ENCODE measurements at regions not wholly inside any gene's neighbourhood (a gene's known extent, or its start where the extent isn't known, plus 50 kb on each side); places are given as distances from the start of the nearest gene placed in this dataset.

- DNase-seq = no peak
Measured at GRCh38 chr3:102156426-102156825, 278.4 kb upstream of the ZPLD1 start.

- DNase-seq = no peak
Measured at GRCh38 chr3:102158080-102158740, 276.6 kb upstream of the ZPLD1 start.

DNA sequence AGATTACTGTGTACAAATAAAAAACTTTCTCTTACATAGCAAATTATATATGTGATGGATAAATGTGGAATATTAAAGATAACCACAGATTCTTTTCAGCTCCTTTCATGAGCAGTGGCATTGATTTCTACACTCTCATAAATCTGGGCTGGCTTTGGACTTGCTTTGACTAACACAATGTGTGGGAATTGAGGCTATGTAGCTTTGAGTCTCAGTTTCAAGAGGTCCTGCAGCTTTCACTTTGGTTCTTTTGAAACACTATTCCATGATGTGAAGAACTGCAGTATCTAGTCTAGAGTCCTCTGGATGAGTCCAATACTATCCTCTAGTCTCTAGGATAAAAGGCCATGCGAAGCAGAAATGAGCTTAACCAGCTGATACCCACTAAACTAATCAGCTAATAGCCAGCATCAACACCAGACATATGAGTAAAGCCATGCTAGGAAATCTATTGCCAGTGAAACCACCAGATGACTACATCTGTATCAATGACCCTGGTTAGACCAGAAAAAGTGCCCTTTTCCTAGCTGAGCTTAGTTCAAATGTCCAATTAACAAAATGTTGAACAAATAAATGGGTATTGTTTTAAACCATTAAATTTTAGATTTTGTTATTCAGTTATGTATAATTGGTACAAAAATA is 274.9 kb upstream of the ZPLD1 start:
- DNase-seq = no peak

DNA sequence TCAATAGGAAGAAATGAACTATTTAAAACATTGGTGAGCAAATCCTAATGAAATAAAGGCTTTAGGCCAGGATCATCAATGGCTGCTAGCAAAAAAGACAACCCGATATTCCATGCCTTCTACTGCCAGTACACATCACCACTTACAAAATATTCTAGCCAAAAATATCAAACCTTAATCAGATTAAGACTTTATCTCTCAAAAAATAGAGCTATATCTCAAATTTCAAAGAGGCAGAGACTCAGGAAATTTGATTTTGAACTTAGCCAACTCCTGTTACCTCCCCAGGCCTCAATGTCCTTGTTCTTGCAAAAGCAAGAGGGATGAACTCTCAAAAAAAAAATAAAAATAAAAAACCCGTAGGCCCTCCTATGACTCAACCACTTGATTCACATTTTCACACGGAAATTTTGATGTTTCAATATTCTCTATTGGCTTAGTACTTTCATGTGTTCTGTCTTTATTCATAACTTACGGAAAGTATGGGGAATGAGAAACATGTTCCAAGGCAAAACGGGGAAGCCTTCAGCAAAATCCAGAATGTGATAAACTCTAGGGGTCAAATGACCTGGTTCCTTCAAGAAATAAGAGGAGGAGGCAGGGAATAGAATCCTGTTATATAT is 273.3 kb upstream of the ZPLD1 start:
- no peak for DNase-seq

- DNase-seq = no peak
Measured at GRCh38 chr3:102162251-102162650, 272.6 kb upstream of the ZPLD1 start.

DNA sequence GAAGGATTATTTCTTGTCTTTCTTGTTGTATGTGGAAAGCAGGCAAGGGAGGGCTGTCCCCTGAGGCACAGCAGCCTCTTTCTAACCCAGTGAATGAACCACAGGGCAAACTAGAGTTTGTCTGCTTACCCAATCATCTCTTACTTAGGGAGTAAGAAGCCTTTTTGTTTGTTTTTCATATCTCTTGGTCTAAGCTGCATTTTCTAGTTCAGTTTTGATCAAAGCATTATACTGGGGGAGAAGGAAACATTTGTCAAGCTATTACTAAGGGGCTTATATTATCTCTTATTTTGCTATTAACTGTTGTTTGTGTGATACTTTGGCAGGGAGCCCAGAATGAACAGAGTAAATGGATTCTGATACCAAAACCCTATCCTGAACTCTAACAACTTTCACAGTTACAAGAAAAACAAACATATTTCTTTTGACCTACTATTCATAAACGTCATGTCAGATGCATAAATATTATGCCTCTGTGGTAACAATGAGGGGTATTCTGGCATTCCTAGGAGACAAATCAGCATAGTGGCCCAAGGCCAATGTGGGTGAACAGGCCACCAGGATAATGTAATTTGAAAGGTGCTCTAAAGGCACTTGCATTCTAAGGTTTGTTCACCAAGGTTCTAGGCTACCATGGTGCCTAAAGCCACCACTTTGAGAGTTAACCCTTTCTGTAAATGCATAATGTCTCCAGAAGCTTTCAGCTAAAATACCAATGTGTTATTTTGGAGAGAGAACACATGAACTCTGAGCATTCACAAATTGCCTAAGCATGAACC is 271.6 kb upstream of the ZPLD1 start:
- DNase-seq = no peak

DNA sequence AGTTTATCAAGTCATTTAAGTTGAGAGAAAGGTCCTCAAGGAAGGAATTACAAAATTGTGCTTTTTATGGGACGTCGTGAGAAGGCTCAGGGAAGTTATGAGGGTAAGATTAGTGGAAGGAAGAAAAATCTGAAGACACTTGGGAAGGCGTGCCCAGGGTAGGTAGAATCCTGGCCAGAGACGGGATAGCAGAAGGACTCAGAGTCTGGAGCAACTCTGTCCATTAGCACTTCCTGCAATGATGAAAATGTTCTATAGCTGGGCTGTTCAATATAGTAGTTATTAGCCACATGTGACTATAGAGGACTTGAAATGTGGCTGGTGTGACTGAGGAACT is 271.0 kb upstream of the ZPLD1 start:
- DNase-seq = no peak

DNA sequence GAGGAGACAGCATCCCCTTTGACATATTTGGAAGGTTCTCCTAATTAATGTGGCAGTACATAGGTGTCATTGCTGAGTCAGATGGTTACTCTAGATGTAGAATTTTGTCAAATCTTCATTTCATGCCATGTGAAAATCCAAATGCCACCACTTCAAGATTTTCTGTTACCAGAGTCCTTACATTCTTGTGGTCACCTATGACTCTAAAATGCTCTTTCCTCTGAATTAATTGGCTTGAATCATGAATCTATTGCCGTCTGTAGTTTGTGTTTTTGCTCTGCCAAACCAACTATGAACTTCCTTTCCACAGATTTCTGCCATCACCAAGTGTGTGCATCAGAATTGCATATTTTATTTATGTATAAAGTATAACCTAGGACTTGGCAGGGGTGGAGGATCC is 269.4 kb upstream of the ZPLD1 start:
- DNase-seq = no peak

DNA sequence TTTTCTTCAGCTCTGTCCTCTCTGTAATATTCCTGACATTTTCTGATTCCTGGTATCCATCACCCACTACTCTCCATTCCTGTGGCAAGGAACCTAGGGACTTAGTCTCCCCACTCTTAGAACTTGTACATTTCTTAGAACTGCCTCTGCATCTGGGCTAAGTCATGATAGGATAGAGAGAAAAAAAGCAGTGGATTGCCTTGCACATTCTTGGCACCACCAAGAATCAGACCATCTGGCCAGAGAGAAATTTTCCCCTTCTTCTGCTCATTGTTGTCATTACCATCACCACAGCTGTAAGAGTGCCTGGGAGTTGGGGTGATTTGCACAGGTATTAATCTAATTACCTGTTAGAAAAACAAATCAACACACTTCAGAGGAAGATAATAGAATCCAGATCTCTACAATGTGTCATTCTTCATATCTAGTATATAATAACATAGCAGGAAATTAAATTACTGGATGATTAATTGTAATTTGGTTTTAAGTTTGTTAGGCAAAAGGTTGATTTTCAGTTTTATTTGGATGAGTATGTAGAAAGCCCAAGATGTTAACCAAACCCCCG is 264.8 kb upstream of the ZPLD1 start:
- DNase-seq = no peak

- no peak for DNase-seq
Measured at GRCh38 chr3:102170545-102170944, 264.3 kb upstream of the ZPLD1 start.

DNA sequence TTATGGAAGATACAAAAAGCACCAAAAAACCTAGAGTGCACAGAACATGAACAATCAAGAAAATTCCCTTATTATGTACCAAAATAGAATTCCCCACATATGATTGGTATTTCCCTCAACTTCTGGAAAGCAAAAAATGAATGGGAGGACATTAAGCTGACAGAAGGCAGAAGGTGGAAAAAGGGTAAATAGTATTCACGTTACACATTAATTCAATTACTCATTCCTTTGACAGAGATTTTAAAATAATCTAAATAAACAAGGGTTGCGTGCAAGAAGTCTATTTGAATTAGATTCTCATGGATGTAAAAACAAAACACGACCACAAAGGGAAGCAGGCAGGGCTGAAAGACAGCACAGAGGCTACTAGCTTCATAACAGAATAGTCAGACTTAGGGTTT is 260.5 kb upstream of the ZPLD1 start:
- no peak for DNase-seq

DNA sequence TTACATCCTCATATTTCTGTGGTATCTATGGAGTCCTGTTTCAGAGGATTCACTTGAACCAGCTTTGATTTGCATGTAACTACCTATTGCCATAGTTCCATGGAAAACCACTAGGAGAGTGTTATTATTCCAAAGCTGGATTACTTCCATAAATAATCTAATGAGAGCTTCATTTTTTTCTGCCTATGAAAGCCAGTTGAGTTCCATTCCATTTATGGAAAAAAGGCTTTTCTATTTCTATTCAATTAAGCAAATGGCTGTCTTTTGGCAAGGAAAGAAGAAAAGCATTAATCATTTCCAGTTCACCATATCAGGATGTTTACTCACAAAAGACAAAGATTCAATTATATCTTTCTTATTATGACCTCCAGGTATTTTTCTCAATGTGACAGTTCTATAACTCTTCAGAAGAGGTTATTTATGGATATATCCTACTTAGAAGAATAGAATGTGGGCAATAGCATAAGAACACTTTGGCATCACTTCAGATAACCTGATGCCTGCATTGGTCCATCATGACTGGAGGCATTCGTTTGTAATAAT is 259.9 kb upstream of the ZPLD1 start:
- DNase-seq = no peak

- no peak for DNase-seq
Measured at GRCh38 chr3:102176333-102177050, 258.3 kb upstream of the ZPLD1 start.

DNA sequence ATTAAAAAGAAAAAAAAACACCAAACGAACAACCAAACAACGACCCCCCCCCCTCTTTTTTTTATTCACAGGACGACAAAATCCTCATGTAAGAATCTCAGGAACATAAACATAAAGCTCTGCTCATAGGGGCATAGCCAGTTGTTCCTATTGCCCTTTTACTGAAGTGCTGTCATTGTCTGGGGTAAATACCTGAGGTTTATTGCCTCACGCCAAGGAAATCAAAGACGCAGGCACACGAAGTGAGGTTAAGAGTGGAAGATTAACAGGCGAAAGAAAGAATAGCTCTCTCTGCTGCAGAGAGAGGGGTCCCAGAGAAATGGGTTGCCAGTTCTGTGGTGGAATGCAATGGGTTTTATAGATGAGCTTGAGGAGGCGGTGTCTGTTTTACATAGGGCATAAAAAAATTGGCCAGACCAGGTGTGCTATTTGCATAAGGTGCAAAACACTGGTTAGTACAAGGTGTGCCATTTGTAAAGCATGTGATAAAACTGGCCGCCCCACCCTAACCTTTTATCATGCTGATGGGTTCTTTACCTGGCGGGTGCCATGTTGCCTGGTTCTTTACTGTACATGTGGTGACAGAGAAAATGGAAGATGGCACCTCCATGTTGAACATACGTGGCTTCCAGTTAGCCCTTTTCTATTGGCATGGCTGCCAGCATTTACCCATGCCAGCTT is 257.6 kb upstream of the ZPLD1 start:
- no peak for DNase-seq

- DNase-seq = no peak
Measured at GRCh38 chr3:102178817-102179216, 256.0 kb upstream of the ZPLD1 start.

DNA sequence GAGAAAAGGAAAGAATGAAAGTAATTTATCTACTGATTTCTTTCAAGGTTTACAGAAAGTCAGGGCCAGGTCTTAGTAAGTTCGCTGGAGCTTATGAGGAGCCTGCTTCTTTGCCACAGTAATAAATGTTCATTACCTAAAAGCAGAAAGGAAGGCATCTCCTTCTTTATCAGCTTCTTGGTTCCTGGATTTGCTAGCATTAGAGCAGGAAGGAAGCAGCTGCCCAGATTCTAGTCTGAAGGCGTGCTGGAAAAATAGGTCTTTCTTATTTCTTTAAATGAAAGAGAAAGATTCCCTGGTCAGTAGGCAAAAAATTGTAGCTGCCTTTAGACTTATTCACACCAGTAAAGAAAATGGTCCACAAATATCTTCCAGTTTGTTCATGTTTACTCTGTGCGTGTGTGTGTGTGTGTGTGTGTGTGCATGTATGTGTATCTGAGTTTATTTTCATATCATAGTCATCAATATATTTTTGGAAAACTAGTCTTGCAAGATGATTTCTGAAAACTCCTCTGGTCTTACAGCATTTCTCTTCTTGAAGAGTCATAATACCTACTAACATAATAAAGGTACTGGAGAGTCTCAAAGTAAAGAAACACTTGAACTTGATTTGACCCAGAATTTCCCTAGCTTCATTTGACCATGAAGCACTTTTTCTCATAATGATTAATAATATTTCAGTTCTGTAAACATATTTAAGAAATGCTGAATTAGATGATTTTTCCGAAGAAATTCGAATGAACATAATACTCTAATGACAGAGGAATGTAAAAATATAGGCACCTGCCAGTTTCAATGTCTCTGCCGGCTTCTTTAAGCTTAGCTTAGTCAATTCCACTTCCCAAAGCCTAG is 255.3 kb upstream of the ZPLD1 start:
- DNase-seq = peak; percentile 9

GRCh38 chr3:102180280-102180931 is 254.4 kb upstream of the ZPLD1 start:
- peak; percentile 36 for DNase-seq

DNA sequence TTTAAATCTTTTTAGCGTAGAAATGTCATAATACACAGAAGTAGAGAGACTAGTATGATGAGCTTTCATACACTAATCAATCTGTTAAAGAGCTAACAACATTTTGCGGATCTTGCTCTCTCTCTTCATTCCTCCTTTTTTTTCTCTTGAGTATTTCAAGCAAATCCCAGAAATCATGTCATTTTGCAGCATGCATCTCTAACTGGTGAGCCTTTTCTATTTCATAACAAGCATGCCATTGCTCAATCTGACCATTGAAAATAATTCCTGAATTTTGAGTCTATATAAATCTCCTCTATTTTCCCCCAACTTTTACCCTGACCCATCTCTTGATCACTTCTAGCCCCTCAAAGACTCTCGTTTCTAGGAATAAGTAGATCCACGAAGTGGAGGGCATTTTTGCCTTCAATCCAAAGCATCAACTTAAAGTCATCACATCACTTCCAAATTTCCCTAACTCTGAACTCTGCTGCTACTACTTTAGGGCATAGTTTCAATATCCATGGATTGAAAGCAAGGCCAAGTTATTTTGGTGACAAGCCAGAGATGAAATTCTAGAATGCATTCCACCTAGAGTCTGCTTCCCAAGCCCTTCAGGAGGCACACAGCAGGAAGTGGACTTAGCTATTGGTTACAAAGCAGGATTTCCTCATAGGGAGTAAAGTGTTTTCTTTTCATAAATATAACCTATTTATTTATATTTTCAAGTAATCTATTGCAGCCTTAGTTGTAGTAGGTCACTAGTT is 253.5 kb upstream of the ZPLD1 start:
- peak; percentile 15 for DNase-seq

- DNase-seq = no peak
Measured at GRCh38 chr3:102182162-102182561, 252.7 kb upstream of the ZPLD1 start.
